GM10266 (cell line): ENCODE measurements at regions not wholly inside any gene's neighbourhood (a gene's known extent, or its start where the extent isn't known, plus 50 kb on each side); places are given as distances from the start of the nearest gene placed in this dataset.

Experiments used
- DNase-seq: peaks from one replicate; pipeline ENCODE4 v3.0.0; 2012; ENCODE audit errors: extremely low spot score
- CTCF ChIP-seq: IDR thresholded peaks from 2 replicates; pipeline ENCODE4 v1.5.1; 2012; ENCODE audit warnings: mild to moderate bottlenecking, low read depth; ENCODE audit not compliant: control insufficient read depth, insufficient read depth; ENCODE audit errors: missing control alignments

DNA sequence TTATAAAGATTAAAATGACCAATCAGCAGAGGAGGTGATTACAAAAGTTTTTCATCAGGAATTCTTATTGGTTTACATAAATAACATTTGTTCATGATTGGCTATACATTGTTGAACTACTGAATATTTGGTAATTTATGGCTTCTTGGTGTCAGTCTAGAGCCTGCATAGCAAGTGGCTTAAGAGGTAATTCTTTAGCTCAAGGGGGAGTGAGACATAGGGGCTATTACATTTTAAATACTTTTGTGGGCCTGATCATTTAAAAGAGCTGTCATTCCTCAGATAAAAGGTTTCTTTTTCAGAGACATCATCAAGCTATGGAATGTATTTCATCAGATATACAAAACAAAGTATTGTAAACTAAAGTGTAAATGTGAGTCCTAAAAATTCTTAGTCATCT lies 373.8 kb downstream of the EPHA4 start:
- no peak for DNase-seq
- no peak for TF ChIP-seq CTCF

- DNase-seq = no peak
- TF ChIP-seq CTCF = no peak
Observed at GRCh38 chr2:221200184-221200839, 371.8 kb downstream of the EPHA4 start.

DNA sequence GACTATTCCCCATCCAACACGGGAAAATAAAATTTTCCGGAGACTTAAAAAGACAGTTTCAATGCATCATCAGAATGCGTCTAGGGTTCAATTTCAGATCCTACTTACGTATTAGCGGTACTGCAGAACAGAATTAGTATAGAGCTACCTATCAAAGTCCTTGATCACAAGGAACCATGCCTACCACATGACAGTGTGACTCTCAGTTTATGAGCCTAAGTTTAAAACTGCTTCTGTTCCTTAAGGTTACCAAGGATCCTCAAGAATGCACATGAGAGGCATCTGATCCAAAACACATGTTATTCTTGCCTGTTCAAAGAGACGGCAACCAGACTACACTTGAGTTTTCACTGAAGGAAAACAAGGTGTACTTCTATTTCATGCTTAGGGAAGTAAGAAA lies 369.7 kb downstream of the EPHA4 start:
- no peak for DNase-seq
- no peak for TF ChIP-seq CTCF

DNA sequence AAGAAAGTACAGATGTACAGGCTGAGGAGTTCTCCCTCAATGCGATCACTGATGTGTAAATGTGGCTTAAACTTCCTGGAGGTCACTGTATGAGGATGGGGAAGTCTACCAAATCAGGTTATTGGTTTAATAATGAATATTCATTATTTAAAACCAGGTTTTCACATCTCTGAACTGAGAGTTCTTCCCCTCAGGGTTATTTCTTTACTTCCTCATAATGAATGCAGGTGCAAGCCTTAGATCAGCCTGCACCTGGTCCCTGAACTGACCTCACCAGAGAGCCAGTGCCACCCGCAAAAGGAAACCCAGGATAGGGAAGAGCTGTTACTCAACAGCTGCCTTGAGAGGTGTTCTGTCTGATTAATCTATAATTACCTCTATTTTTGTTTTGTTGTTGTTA lies 369.0 kb downstream of the EPHA4 start:
- no peak for DNase-seq
- no peak for TF ChIP-seq CTCF

DNA sequence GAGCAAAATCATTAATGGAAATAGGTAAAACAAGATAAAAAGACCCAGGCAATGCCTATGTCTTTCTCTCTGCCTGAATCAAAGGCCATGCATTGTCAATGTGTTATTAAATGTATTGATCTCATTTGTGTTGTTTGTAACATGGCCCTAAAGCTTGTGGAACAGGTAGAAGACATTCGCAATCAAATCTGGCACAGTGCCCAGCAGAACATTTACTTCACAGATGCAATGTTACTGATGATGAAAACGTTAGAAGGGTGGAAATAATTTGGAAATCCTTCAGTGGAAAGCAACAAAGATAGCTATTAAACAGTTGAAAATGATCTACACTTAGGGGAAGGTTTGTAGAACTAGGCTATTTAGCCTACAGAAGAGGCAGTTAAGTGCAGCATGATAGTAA lies 368.2 kb downstream of the EPHA4 start:
- no peak for TF ChIP-seq CTCF
- no peak for DNase-seq

DNA sequence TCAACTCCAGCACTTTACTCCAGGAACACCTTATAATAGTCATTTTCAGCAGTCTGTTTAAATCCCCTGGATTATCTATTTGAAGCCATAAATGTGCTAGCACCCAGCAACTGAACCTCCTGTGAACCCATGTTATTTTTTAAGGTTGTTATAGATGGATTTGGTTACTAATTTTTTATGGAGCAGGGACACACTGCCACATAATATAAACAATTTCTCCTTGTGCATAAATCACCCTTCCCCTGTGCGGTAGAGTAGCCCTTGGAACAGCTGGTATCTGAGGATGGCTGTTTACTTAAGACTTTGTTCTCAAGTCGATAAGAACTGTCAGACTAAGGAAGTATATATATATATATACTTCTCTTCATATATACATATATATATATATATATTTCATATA lies 367.4 kb downstream of the EPHA4 start:
- DNase-seq = no peak
- TF ChIP-seq CTCF = no peak

- no peak for DNase-seq
- no peak for TF ChIP-seq CTCF
Observed at GRCh38 chr2:221205103-221205673, 366.9 kb downstream of the EPHA4 start.
